ENCODE measurements at regions not wholly inside any gene's neighbourhood (a gene's known extent, or its start where the extent isn't known, plus 50 kb on each side); places are given as distances from the start of the nearest gene placed in this dataset.

DNA sequence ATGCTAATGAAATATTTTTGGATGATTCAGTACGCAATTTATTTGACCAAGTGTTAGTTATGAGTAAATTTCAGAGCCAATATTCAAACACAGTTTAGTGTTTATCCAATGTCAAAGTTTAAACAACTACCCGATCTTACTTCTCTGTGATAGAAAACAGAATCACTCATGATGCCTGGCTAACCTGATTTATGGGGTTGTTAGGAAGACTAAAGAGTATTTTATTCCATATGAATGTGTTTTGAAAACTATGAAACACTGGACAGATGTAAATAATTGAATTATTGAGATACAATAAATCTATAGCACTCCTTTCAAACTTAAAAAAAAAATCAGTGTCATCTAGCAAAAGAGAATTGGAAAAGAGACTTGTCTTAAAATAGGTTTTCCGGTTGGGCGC, 1181.8 kb downstream of the EFNB2 start:
- no peak for DNase-seq (ENCODE audit: low spot score)

DNA sequence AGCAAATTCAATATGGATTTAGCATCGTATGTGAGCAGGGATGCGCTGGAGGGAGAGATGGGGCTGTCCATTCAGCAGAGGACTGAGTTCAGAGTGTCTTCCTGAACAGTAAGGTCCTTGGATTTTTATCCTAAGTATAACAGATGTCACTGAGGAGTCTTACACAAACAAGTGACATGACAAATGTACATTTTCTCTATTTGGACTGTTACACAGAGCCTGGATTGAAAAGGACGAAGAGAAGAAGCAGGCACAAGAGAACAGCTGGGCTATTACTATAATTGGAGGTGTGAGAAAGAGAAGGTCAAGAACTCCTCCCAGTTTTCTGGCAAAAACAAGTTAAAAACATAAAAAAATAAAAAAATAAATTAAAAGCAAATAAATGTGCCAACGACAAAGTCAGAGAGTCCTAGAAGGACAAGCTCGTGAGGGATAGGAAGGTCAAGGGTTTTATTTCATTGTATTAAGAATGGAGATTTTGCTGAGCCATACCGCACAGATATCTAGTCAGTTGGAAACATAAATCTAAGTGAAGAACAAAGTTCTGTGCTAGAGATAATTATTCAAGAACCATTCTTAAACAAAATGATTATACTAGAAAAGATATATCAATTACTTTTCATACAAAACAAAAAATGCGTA, 1186.3 kb downstream of the EFNB2 start:
- DNase-seq (ENCODE audit: low spot score) = no peak

- DNase-seq (ENCODE audit: low spot score) = no peak
Measured at GRCh38 chr13:105346141-105346775, 1189.2 kb downstream of the EFNB2 start.

DNA sequence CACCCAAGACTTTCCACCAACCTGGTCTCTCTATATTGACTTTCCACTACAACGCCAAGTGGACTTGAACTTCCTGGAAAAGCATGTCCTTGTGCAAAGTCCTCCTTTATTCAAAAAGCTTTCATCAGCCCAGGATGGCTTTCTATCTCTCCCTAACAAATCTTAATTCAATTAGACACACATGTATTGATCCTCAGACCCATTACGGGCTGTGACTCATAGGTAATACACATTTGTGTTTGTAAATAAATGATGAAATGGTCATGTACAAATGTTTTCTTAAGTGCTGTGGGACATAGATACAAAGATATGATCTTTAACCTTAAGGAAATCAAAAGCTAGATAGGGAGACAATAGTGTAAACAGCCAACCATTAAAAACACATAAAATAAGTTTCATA, 1189.7 kb downstream of the EFNB2 start:
- DNase-seq (ENCODE audit: low spot score) = no peak

DNA sequence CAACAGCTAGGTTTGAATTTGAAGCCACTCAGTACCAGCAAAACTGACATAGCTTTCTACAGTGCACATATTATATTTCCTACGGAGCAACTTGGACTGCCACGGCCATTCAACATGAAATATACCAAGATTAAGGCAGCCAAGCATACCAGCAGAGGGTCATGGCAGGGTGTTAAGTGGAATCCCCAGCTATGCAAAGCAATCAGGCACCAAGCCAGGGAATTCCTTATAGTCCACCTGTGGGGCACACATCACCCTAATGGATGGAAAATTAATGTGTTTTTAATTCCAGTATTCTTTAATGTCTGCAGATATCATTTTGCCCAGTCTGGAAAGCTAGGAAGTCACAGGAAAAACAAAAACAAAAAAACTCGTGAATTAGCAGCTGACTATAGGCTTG, 1190.3 kb downstream of the EFNB2 start:
- DNase-seq (ENCODE audit: low spot score) = no peak

DNA sequence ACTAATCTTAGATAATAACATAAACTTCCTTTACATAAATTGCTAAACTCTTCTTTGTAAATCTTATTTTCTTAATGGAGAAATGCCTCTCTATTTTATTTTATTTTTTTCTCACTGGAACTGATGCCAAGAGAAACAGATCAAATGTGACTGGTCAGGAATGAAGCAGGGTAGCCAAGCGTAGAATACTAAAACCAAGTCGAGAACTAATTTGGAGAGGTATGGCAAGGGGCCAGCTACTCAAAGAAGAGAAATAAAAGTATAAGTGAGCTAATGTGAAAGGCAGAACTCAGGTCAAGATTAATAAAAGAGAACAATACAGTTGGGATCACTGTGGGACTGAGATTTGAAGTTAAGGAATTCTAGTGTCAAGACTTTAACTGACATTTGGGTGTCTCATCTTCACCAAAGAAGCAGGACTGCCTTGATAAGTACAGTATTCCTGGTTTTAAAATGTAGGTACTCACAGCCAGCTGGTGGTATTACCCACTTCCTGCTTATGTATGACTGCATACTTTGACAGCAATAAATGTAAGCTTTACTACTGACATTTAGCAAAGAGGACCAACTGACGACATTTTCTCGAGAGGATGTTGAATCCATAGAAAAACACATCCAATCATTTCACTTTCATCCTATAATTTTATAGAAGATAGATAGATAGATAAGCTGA, 1192.2 kb downstream of the EFNB2 start:
- DNase-seq (ENCODE audit: low spot score) = no peak

DNA sequence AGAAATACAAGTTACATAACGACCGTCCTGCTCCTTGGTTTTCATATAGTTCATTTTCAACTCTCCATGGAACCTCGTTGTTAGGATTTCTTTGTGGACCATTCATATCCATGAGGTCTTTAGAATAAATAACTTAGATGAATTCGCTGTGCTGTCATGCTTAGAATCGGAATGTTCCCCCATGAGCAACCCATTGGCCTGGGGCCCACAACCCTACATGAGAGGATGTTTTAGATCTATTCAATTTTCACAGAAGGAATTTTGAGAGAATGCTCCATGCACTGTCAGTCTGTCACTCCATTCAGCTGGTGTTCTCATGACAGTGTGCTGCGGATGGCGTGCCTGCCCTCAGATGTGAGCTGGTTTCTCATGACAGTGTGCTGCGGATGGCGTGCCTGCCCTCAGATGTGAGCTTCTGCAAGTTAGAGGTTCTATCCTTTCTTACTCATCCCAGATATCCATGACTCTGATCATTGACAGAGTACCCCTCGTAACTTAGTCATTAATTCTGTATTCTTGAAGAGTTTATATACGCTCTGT, 1193.1 kb downstream of the EFNB2 start:
- no peak for DNase-seq (ENCODE audit: low spot score)

GRCh38 chr13:105341758-105342157, 1193.7 kb downstream of the EFNB2 start:
- DNase-seq (ENCODE audit: low spot score) = no peak

- DNase-seq (ENCODE audit: low spot score) = no peak
Measured at GRCh38 chr13:105341256-105341655, 1194.2 kb downstream of the EFNB2 start.

DNA sequence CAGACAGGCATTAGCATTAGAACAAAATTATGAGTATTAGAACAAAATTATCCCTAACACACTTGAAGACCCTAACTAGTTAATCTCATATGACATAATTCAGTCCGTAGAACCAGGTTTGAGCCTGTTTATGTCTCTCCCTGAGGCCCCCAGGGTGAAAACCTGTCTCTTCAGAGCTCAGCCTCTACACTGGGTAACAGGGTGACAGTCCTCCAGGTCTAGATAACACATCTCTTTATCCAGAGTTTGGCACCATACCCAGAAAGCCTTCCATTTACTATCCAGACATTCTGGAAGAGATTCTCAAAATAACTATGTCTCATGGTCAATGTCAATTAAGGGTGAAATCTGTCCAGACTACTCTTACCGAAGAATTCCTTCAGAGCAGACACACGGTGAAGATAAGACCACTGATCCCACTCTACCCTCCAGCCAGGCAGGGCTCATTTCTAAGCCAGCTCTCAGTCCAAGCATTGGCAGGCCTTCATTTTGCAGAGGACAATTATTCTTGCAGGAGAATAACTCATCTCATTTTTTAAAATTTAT, 1195.3 kb downstream of the EFNB2 start:
- DNase-seq (ENCODE audit: low spot score) = no peak

- DNase-seq (ENCODE audit: low spot score) = no peak
Measured at GRCh38 chr13:105338773-105339172, 1196.7 kb downstream of the EFNB2 start.

GRCh38 chr13:105338006-105338405, 1197.5 kb downstream of the EFNB2 start:
- no peak for DNase-seq (ENCODE audit: low spot score)

DNA sequence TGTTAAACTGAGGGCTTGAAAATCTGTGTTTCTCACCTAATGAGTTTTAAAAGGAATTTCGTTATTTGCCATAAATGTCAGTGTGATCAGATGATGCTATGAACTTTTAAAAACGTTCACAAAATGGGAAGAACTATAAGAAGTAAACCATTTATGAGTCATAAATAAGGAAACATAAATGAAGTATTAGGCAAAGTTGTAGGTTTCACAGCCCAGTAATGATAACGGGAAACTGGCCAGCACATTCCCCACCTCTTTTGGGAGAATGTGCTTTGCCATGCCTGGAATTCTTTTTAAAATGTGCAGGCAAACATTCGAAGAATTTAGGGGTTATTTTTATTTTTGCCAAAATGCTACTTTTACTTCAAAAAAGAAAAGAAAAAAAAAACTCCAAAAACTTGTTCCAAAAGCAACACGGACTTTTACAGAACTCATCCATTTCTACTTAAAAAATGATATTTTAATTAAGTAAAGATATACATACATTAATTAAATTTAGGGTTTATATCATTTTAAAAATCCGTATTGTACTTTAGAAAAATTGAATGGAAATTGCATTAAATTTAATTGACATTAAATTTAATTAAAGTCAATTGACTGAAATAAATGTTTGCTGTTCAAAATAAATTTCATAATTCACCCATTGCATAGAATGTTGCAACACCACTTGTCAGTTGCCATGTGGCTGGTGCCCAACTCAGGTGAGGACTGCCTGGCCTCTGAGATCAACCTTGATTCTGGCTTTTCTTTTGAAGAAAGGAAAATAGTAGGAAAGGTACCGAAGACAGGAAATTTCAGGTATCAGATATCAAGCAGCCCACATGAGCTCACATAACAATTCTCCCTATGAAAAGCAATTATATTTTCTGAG, 1198.5 kb downstream of the EFNB2 start:
- no peak for DNase-seq (ENCODE audit: low spot score)

DNA sequence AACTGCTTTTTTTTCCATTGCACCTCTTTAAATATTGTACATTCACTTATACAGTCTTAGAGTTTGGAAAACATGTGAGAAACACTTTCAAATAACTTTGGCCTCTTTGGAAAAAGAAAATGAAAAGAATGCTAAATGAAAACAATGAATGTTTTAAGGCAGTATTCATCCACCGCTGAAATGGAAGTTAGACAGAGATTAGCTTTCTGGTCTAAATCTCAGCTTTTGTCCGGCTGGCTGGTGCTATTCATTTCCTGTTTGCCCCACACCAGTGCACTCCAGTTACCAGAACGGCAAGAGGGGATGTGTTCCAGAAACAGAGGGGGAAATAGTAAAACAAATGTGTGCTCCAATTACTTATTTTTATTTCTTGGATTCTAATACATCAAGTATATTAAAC, 1201.3 kb downstream of the EFNB2 start:
- DNase-seq (ENCODE audit: low spot score) = no peak

DNA sequence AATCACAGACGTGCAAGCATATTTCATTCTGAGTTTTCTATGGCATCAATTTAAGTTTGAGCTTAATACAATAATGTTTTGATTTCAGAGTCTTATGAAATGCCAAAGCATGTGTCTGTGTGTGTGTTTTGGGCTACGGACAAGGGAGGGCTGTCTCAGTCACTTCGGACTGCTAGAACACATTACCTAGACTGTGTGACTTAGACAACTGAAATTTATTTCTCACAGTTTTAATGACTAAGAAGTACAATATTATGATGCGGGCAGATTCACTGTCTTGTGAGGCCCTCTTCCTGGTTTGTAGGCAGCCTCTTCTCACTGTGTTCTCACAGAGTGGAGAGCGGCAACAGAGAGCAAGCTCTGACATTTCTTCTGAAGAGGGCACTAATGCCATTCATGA, 1202.0 kb downstream of the EFNB2 start:
- DNase-seq (ENCODE audit: low spot score) = no peak

DNA sequence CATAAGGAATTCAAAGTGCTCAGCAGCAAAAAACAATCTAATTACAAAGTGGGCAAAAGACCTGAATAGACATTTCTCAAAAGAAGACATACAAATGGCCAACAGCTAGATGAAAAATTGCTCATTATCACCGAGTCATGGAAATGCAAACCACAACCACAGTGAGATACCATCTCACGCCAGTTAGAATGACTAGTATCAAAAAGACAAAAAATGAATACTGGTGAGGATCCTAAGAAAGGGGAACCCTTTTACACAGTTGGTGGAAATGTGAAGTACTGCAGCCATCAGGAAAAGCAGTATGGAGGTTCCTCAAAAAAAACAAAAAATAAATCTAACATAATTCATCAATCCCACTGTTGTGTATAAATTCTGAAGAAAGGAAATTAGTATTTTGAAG, 1206.1 kb downstream of the EFNB2 start:
- no peak for DNase-seq (ENCODE audit: low spot score)

- no peak for DNase-seq (ENCODE audit: low spot score)
Measured at GRCh38 chr13:105328212-105328611, 1207.2 kb downstream of the EFNB2 start.

DNA sequence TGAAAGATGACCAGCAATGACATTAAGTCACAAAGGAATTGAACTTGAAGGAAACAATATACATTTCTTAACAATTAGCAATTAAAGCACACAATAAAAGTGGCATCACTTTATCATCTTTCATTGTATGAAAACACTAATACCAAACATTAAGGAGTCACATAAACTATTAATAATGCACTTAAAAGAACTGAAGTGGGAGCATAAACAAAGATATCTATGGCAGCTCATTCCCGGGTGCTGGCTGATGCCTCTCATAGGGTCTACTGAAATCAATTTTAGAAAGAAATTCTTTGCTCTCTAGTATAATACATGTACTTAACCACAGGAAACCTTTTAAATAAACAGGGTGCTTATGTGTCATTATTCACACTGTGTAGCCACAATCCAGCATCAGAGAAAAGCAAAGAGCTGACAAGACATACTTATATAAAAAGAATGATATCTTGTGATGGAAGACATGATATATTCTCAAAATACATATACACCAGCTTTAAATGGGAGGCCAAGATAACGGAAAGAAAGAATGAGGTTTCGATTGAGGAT, 1207.8 kb downstream of the EFNB2 start:
- DNase-seq (ENCODE audit: low spot score) = no peak

DNA sequence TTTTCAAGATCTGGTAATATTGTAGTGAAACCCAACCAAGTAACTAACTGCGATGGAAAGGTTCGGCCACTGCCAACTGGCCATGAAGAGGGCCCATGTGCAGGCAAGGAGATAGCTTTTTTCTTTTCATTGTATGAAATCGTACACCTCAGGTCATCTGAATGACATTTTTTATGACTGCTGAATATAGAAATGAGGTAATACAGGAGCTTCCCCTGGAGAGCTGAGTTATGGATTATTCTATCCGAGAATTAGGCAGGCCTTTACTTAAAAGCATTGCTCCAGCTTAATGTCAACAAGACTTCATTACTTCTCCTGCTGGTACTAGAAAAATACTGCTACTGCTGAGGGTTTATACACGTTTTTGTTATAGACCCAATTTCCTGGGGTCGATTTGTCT, 1215.6 kb downstream of the EFNB2 start:
- no peak for DNase-seq (ENCODE audit: low spot score)

DNA sequence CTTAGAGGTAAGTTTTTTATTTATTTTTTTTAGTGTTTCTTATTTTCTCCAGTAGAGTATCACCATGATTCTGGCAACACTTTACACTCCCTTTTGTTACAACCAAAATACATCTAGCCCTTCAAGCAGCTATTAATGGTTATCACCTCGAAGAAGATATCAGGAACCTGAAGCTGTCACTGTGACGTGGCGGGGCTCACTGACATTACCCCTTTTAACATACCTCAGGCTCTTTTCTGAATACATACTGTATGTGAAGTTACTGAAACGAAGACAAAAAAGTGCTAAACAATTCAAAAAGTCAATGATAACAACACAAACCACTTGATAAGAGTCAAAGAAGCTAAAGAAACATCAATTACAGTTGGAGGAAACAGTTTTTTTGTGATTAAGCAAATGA, 1218.7 kb downstream of the EFNB2 start:
- DNase-seq (ENCODE audit: low spot score) = no peak

DNA sequence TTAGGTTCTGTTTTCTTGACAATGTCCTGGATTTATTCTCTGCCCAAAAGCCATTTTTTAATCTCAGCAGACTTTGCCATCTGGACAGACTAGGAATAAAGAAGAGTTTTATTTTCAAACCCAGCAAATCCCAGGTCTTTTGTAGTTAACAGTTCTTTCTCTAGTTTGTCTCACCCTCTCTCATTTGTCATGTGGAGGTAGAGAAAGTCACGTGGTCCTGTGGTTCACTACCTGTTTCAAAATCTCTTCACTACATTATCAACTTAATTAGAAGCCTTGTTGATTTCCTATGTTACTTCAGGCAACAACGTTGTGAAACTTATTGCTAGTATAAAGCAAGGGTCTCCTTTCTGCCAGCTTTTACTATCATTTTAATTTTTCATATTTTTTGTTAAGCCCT, 1222.6 kb downstream of the EFNB2 start:
- no peak for DNase-seq (ENCODE audit: low spot score)

DNA sequence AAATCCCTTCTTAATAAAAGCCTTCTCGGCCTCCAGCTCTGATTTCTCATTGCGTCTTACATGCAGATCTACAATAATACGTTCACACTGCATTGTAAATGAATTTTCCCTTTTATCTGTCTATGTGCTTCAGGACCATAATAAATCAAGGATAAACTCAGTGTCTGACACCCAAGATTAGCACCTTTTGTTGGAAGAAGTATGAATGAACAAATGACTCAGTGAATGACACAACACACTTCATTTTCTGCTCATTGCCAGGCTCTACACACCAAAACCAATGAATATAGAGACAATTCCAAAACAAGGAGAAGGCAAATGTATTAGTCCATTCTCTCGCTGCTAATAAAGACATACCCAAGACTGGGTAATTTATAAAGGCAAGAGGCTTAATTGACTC, 1224.4 kb downstream of the EFNB2 start:
- DNase-seq (ENCODE audit: low spot score) = no peak
